ENCODE measurements at regions not wholly inside any gene's neighbourhood (a gene's known extent, or its start where the extent isn't known, plus 50 kb on each side); places are given as distances from the start of the nearest gene placed in this dataset.

GRCh38 chr21:17462276-17462981 is 50.4 kb upstream of the CXADR start:
- Histone ChIP-seq H3K4me1 (peaks cover 26% of the 10 kb centered on the region), H3K4me3 (ENCODE audit: low read depth, low read length) (no peak overlapping the region), H3K9me3 (0 out of 2 replicates have a peak, but pooled peaks cover 3% of the 10 kb centered on the region), H3K36me3 (ENCODE audit: control insufficient read depth, insufficient read depth, low read length) (no peaks in the 10 kb centered on the region), H3K27me3 (replicated peaks; ENCODE audit: control insufficient read depth, insufficient read depth, low read length) (no peaks in the 10 kb centered on the region)
- peak overlapping the region; percentile 54 for H3K27ac Mint-ChIP-seq (ENCODE audit: unreplicated experiment)
- H3K9me3 Mint-ChIP-seq (ENCODE audit: unreplicated experiment): no peaks in the 10 kb centered on the region
- H3K4me1 Mint-ChIP-seq (ENCODE audit: low read depth, unreplicated experiment): peaks cover 17% of the 10 kb centered on the region
- DNase-seq: peak; percentile 71 to 91
- POLR2A ChIA-PET: no interaction called here
- peaks cover 9% of the 10 kb centered on the region for H3K36me3 Mint-ChIP-seq (ENCODE audit: insufficient read depth, unreplicated experiment)
- intact Hi-C loops (cut with micrococcal nuclease; ENCODE audit: unreplicated experiment): loop anchor here (1.0 to 10.0 kb wide), 5 partner anchors 39 to 122 kb away; no protein-coding TSS in a partner anchor
- peak overlapping the region; percentile 56 for H3K4me3 Mint-ChIP-seq (ENCODE audit: unreplicated experiment)
- TF ChIP-seq, protein P1, sequence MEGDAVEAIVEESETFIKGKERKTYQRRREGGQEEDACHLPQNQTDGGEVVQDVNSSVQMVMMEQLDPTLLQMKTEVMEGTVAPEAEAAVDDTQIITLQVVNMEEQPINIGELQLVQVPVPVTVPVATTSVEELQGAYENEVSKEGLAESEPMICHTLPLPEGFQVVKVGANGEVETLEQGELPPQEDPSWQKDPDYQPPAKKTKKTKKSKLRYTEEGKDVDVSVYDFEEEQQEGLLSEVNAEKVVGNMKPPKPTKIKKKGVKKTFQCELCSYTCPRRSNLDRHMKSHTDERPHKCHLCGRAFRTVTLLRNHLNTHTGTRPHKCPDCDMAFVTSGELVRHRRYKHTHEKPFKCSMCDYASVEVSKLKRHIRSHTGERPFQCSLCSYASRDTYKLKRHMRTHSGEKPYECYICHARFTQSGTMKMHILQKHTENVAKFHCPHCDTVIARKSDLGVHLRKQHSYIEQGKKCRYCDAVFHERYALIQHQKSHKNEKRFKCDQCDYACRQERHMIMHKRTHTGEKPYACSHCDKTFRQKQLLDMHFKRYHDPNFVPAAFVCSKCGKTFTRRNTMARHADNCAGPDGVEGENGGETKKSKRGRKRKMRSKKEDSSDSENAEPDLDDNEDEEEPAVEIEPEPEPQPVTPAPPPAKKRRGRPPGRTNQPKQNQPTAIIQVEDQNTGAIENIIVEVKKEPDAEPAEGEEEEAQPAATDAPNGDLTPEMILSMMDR (IDR thresholded peaks at IDR 0.05; ENCODE audit: insufficient read depth in 1 of 2, low read depth in 1 of 2, low read length in 1 of 2, severe bottlenecking in 1 of 2, unreplicated experiment in 1 of 2): no peak
- CTCF ChIA-PET: interaction anchor here (0.6 kb wide), 1 partner anchor 847 kb away, joined by 10 read pairs; no protein-coding TSS in a partner anchor
- no TSS peak for BruUV-seq (replicated peaks)
- no peaks in the 10 kb centered on the region for H3K27me3 Mint-ChIP-seq (ENCODE audit: insufficient read depth, unreplicated experiment)

Small RNA genes in the stretch of these regions (microRNA-seq; reads per million reads assigned to microRNA genes)
- gene MIR125B2: 7.6 reads per million, percentile 44 among the genes with 10 or more reads in this experiment
- 258 reads per million, percentile 79 among the genes with 10 or more reads in this experiment for gene MIR99A
- gene MIRLET7C: 56.7 reads per million, percentile 66 among the genes with 10 or more reads in this experiment
